ENCODE measurements at regions not wholly inside any gene's neighbourhood (a gene's known extent, or its start where the extent isn't known, plus 50 kb on each side); places are given as distances from the start of the nearest gene placed in this dataset.

GRCh38 chr3:71893702-71894479 is 108.9 kb upstream of the PROK2 start:
- ChIA-PET POLR2A (no interaction called here), CTCF (no interaction called here)
- DNase-seq (no peak), ATAC-seq (no peak)
- no peaks in the 10 kb centered on the region for H3K9me3 Mint-ChIP-seq (ENCODE audit: low read depth)
- H3K4me1 Mint-ChIP-seq: no peaks in the 10 kb centered on the region
- H3K27me3 Mint-ChIP-seq: peaks cover 5% of the 10 kb centered on the region
- H3K4me3 Mint-ChIP-seq: no peak overlapping the region
- intact Hi-C loops (cut with DNase I, micrococcal nuclease): no loop called here
- no peaks in the 10 kb centered on the region for H3K36me3 Mint-ChIP-seq (ENCODE audit: low read depth)
- H3K27ac Mint-ChIP-seq: no peak overlapping the region

GRCh38 chr3:71893122-71893521 is 108.2 kb upstream of the PROK2 start:
- CTCF ChIA-PET: no interaction called here
- ATAC-seq (no peak), DNase-seq (no peak)
- Mint-ChIP-seq H3K4me1 (no peaks in the 10 kb centered on the region), H3K27ac (no peak overlapping the region), H3K9me3 (ENCODE audit: low read depth) (no peaks in the 10 kb centered on the region), H3K36me3 (ENCODE audit: low read depth) (no peaks in the 10 kb centered on the region), H3K4me3 (no peak overlapping the region), H3K27me3 (peaks cover 10% of the 10 kb centered on the region)
- intact Hi-C loops (cut with DNase I, micrococcal nuclease): no loop called here
- POLR2A ChIA-PET: no interaction called here

- Mint-ChIP-seq H3K27me3 (peaks cover 12% of the 10 kb centered on the region), H3K36me3 (ENCODE audit: low read depth) (no peaks in the 10 kb centered on the region), H3K27ac (no peak overlapping the region), H3K9me3 (ENCODE audit: low read depth) (no peaks in the 10 kb centered on the region), H3K4me1 (no peaks in the 10 kb centered on the region), H3K4me3 (no peak overlapping the region)
- ChIA-PET POLR2A (interaction anchor here (0.6 kb wide), 1 partner anchor 694 kb away, joined by 3 read pairs; no protein-coding TSS in a partner anchor), CTCF (interaction anchor here (1.1 to 2.0 kb wide), 2 partner anchors 10 to 16 kb away, joined by 4 to 9 read pairs; no protein-coding TSS in a partner anchor)
- intact Hi-C loops (cut with DNase I, micrococcal nuclease): no loop called here
- DNase-seq (no peak), ATAC-seq (no peak)
These were observed 106.5 kb upstream of the PROK2 start for GRCh38 chr3:71891483-71891882.

- no peak for DNase-seq
- intact Hi-C loops (cut with DNase I, micrococcal nuclease): no loop called here
- Mint-ChIP-seq H3K27ac (no peak overlapping the region), H3K36me3 (ENCODE audit: low read depth) (no peaks in the 10 kb centered on the region), H3K27me3 (peaks cover 12% of the 10 kb centered on the region), H3K9me3 (ENCODE audit: low read depth) (no peaks in the 10 kb centered on the region), H3K4me1 (no peaks in the 10 kb centered on the region), H3K4me3 (no peak overlapping the region)
- ATAC-seq: no peak
- POLR2A ChIA-PET: no interaction called here
- CTCF ChIA-PET: interaction anchor here (1.0 to 2.0 kb wide), 3 partner anchors 15 to 19 kb away, joined by 3 to 9 read pairs (median 3); no protein-coding TSS in a partner anchor
These were observed 105.5 kb upstream of the PROK2 start for GRCh38 chr3:71890356-71890931.

- H3K4me3 Mint-ChIP-seq: no peak overlapping the region
- intact Hi-C loops (cut with DNase I, micrococcal nuclease): no loop called here
- H3K4me1 Mint-ChIP-seq: no peaks in the 10 kb centered on the region
- ChIA-PET POLR2A (no interaction called here), CTCF (interaction anchor here (2.8 kb wide), 1 partner anchor 11 kb away, joined by 12 read pairs; no protein-coding TSS in a partner anchor)
- no peak for DNase-seq
- no peaks in the 10 kb centered on the region for H3K9me3 Mint-ChIP-seq (ENCODE audit: low read depth)
- H3K27ac Mint-ChIP-seq: no peak overlapping the region
- H3K36me3 Mint-ChIP-seq (ENCODE audit: low read depth): no peaks in the 10 kb centered on the region
- peaks cover 12% of the 10 kb centered on the region for H3K27me3 Mint-ChIP-seq
- no peak for ATAC-seq
These were observed 102.3 kb upstream of the PROK2 start for GRCh38 chr3:71887256-71887655.

GRCh38 chr3:71885006-71885405 is 100.1 kb upstream of the PROK2 start:
- ChIA-PET POLR2A (no interaction called here), CTCF (interaction anchor here (2.8 kb wide), 1 partner anchor 9 kb away, joined by 12 read pairs; no protein-coding TSS in a partner anchor)
- H3K27me3 Mint-ChIP-seq: peaks cover 17% of the 10 kb centered on the region
- DNase-seq (no peak), ATAC-seq (no peak)
- no peaks in the 10 kb centered on the region for H3K4me1 Mint-ChIP-seq
- intact Hi-C loops (cut with DNase I, micrococcal nuclease): no loop called here
- H3K9me3 Mint-ChIP-seq (ENCODE audit: low read depth): no peaks in the 10 kb centered on the region
- H3K4me3 Mint-ChIP-seq: no peak overlapping the region
- no peaks in the 10 kb centered on the region for H3K36me3 Mint-ChIP-seq (ENCODE audit: low read depth)
- no peak overlapping the region for H3K27ac Mint-ChIP-seq

- ATAC-seq (no peak), DNase-seq (no peak)
- intact Hi-C loops (cut with DNase I, micrococcal nuclease): no loop called here
- Mint-ChIP-seq H3K9me3 (ENCODE audit: low read depth) (no peaks in the 10 kb centered on the region), H3K4me1 (no peaks in the 10 kb centered on the region), H3K27me3 (peaks cover 11% of the 10 kb centered on the region), H3K27ac (no peak overlapping the region), H3K36me3 (ENCODE audit: low read depth) (no peaks in the 10 kb centered on the region), H3K4me3 (no peak overlapping the region)
- ChIA-PET POLR2A (interaction anchor here (0.5 kb wide), 1 partner anchor 17 kb away, joined by 6 read pairs; no protein-coding TSS in a partner anchor), CTCF (interaction anchor here (0.5 to 1.5 kb wide), 3 partner anchors 10 to 969 kb away, joined by 3 to 4 read pairs (median 3); no protein-coding TSS in a partner anchor)
These were observed 96.8 kb upstream of the PROK2 start for GRCh38 chr3:71881732-71882131.

- no peak for DNase-seq
- no peaks in the 10 kb centered on the region for H3K4me1 Mint-ChIP-seq
- CTCF ChIA-PET: interaction anchor here (0.6 to 1.5 kb wide), 4 partner anchors 10 to 808 kb away, joined by 3 to 4 read pairs (median 3); no protein-coding TSS in a partner anchor
- no peak for ATAC-seq
- no peak overlapping the region for H3K27ac Mint-ChIP-seq
- H3K27me3 Mint-ChIP-seq: peaks cover 10% of the 10 kb centered on the region
- H3K9me3 Mint-ChIP-seq (ENCODE audit: low read depth): no peaks in the 10 kb centered on the region
- no peak overlapping the region for H3K4me3 Mint-ChIP-seq
- POLR2A ChIA-PET: interaction anchor here (0.6 kb wide), 1 partner anchor 30 kb away, joined by 4 read pairs; no protein-coding TSS in a partner anchor
- intact Hi-C loops (cut with DNase I, micrococcal nuclease): no loop called here
- H3K36me3 Mint-ChIP-seq (ENCODE audit: low read depth): no peaks in the 10 kb centered on the region
These were observed 96.1 kb upstream of the PROK2 start for GRCh38 chr3:71881041-71881440.

- Mint-ChIP-seq H3K27me3 (peaks cover 10% of the 10 kb centered on the region), H3K27ac (no peak overlapping the region), H3K4me1 (peaks cover 17% of the 10 kb centered on the region), H3K36me3 (ENCODE audit: low read depth) (no peaks in the 10 kb centered on the region), H3K9me3 (ENCODE audit: low read depth) (no peaks in the 10 kb centered on the region), H3K4me3 (no peak overlapping the region)
- ChIA-PET CTCF (interaction anchor here (1.0 to 1.6 kb wide), 3 partner anchors 10 to 943 kb away, joined by 3 to 4 read pairs (median 3); no protein-coding TSS in a partner anchor), POLR2A (no interaction called here)
- intact Hi-C loops (cut with DNase I, micrococcal nuclease): loop anchor here (5.0 to 10.0 kb wide), 2 partner anchors 386 to 498 kb away; no protein-coding TSS in a partner anchor
- DNase-seq (no peak), ATAC-seq (no peak)
These were observed 94.1 kb upstream of the PROK2 start for GRCh38 chr3:71879089-71879488.

GRCh38 chr3:71876135-71877105 is 91.5 kb upstream of the PROK2 start:
- H3K27ac Mint-ChIP-seq: peak overlapping the region; percentile 61
- intact Hi-C loops (cut with DNase I, micrococcal nuclease): loop anchor here (5.0 to 10.0 kb wide), 2 partner anchors 388 to 501 kb away; no protein-coding TSS in a partner anchor
- no peak for ATAC-seq
- H3K9me3 Mint-ChIP-seq (ENCODE audit: low read depth): no peaks in the 10 kb centered on the region
- H3K4me3 Mint-ChIP-seq: no peak overlapping the region
- ChIA-PET POLR2A (interaction anchor here (1.1 kb wide), 1 partner anchor 499 kb away, joined by 3 read pairs; no protein-coding TSS in a partner anchor), CTCF (interaction anchor here (0.6 to 3.5 kb wide), 31 partner anchors 10 to 1160 kb away, joined by 3 to 22 read pairs (median 4); no protein-coding TSS in a partner anchor)
- H3K27me3 Mint-ChIP-seq: peaks cover 8% of the 10 kb centered on the region
- no peaks in the 10 kb centered on the region for H3K36me3 Mint-ChIP-seq (ENCODE audit: low read depth)
- H3K4me1 Mint-ChIP-seq: peaks cover 35% of the 10 kb centered on the region
- DNase-seq: no peak
